K562 (cell line): ENCODE measurements at regions not wholly inside any gene's neighbourhood (a gene's known extent, or its start where the extent isn't known, plus 50 kb on each side); places are given as distances from the start of the nearest gene placed in this dataset.

Source experiments
- ATAC-seq: fragments of 200-7000 bp; cut with Tn5 transposase; 3 replicates; pipeline ENCODE4 v1.9.1; 2020; ENCODE audit warnings: moderate library complexity
- BruUV-seq: library from RNA; stranded (reverse); fragments of 400-500 nt; replicated peaks from 2 replicates; lab custom pipeline; 2021; lab: Mats Ljungman, UMichigan
- CTCF ChIA-PET: fragments of 300-600 bp; formaldehyde crosslinking; extraction: SDS; loops from one replicate; lab custom pipeline; 2021; ENCODE audit warnings: low intra/inter-chr PET ratio; lab: Yijun Ruan, JAX
- POLR2A ChIA-PET: fragments of 300-600, 350-650 bp; sonication (Branson Sonifier 250); formaldehyde crosslinking; extraction: SDS; loops from one replicate; lab custom pipeline; 2021; ENCODE audit warnings: antibody characterized with exemption, inconsistent platforms; lab: Yijun Ruan, JAX
- DNase-seq, 4 experiments: peaks; one replicate each; pipeline versions ENCODE4 v3.0.0 to v3.0.0-alpha.2; 2011 to 2018; ENCODE audit warnings: low spot score in 3 of 4, mixed read lengths in 3 of 4; ENCODE audit errors: extremely low read depth in 1 of 4
- FAIRE-seq: peaks from 2 replicates; lab custom pipeline; 2011; peaks lifted over from hg19 to GRCh38; lab: Jason Lieb, UNC
- H2AFZ ChIP-seq: 2 replicates; pipeline ENCODE4 v1.6.0; 2011; ENCODE audit warnings: low read depth, low read length, control low read depth, inconsistent platforms
- H3K27ac ChIP-seq: fragments of 200-600 bp; 3 replicates; pipeline ENCODE4 v1.8.0; 2011; ENCODE audit warnings: low read depth, mild to moderate bottlenecking, control low read depth, inconsistent platforms, low read length, moderate library complexity, mixed read lengths; ENCODE audit errors: extremely low read depth
- H3K27me3 ChIP-seq, 2 experiments: fragments of 300-600 bp in 1 of 2; 2 replicates in 1 of 2; 3 replicates in 1 of 2; pipeline versions ENCODE4 v1.6.0 to v1.8.0; 2011; ENCODE audit warnings: inconsistent platforms in 2 of 2, low read length in 2 of 2, mild to moderate bottlenecking in 1 of 2, mixed read lengths in 1 of 2, moderate library complexity in 1 of 2; ENCODE audit not compliant: control insufficient read depth in 2 of 2, insufficient read depth in 2 of 2
- H3K36me3 ChIP-seq: fragments of 300-600 bp; 3 replicates; pipeline ENCODE4 v1.8.0; 2011; ENCODE audit warnings: mild to moderate bottlenecking, low read length, inconsistent platforms; ENCODE audit not compliant: control insufficient read depth, insufficient read depth
- H3K4me1 ChIP-seq, 2 experiments: fragments of 200-600 bp in 1 of 2; replicated peaks in 1 of 2; 2 replicates in 1 of 2; 3 replicates in 1 of 2; pipeline versions ENCODE4 v1.5.1 to v1.8.0; 2011; ENCODE audit warnings: inconsistent platforms in 2 of 2, low read length in 2 of 2, mild to moderate bottlenecking in 1 of 2, mixed read lengths in 1 of 2, moderate library complexity in 1 of 2; ENCODE audit not compliant: control insufficient read depth in 2 of 2, insufficient read depth in 2 of 2
- H3K4me2 ChIP-seq: 2 replicates; pipeline ENCODE4 v1.6.1; 2011; ENCODE audit warnings: low read length, control low read depth, inconsistent platforms, mixed read lengths; ENCODE audit not compliant: insufficient read depth
- H3K4me3 ChIP-seq: fragments of 200-600 bp; sonication (generic), shearing (Covaris generic); 2 replicates; pipeline ENCODE4 v1.5.1; 2016; ENCODE audit warnings: control low read depth, inconsistent platforms
- H3K79me2 ChIP-seq: fragments of 200-600 bp; 3 replicates; pipeline ENCODE4 v1.8.0; 2011; ENCODE audit warnings: low read length, inconsistent platforms; ENCODE audit not compliant: control insufficient read depth, insufficient read depth
- H3K9ac ChIP-seq, 2 experiments: 2 replicates each; pipeline versions ENCODE4 v1.6.0 to v1.6.1; 2011; ENCODE audit warnings: low read depth in 2 of 2, low read length in 2 of 2, control low read depth in 1 of 2, inconsistent platforms in 1 of 2, mild to moderate bottlenecking in 1 of 2, mixed read lengths in 1 of 2; ENCODE audit not compliant: insufficient read depth in 1 of 2
- H3K9me1 ChIP-seq: one replicate; pipeline ENCODE4 v1.6.0; 2011; ENCODE audit warnings: inconsistent platforms, mild to moderate bottlenecking, low read length, moderate library complexity; ENCODE audit not compliant: control insufficient read depth, insufficient read depth
- H3K9me3 ChIP-seq: replicated peaks from 2 replicates; pipeline ENCODE4 v1.5.1; 2011; ENCODE audit warnings: low read depth, low read length, inconsistent platforms; ENCODE audit not compliant: control insufficient read depth, insufficient read depth
- H4K20me1 ChIP-seq: replicated peaks from 2 replicates; pipeline ENCODE4 v1.6.1; 2011; ENCODE audit warnings: low read length, inconsistent platforms, mixed read lengths; ENCODE audit not compliant: control insufficient read depth, insufficient read depth
- ARHGAP35 ChIP-seq: fragments of 450-650 bp; IDR thresholded peaks from 2 replicates; pipeline ENCODE4 v1.6.1; 2018; ENCODE audit not compliant: partially characterized antibody
- BCLAF1 ChIP-seq, 2 experiments: fragments of 450-650 bp in 1 of 2; IDR thresholded peaks; 2 replicates each; pipeline ENCODE4 v1.6.1; 2011 to 2017; ENCODE audit warnings: low read depth in 2 of 2, antibody characterized with exemption in 1 of 2, borderline replicate concordance in 1 of 2, low read length in 1 of 2, mild to moderate bottlenecking in 1 of 2, mixed read lengths in 1 of 2; ENCODE audit not compliant: control insufficient read depth in 1 of 2
- CXXC5 ChIP-seq: fragments of 250-450 bp; sonication (Bioruptor Pico); IDR thresholded peaks from 2 replicates; pipeline ENCODE4 v1.8.0; 2022; ENCODE audit warnings: inconsistent platforms, mild to moderate bottlenecking, moderate library complexity
- FOXK1 ChIP-seq: sonication (generic); formaldehyde crosslinking; IDR thresholded peaks from 2 replicates; pipeline ENCODE4 v1.8.0; 2022; ENCODE audit warnings: missing genetic modification reagents, mild to moderate bottlenecking, borderline replicate concordance
- FOXK2 ChIP-seq, 2 experiments: fragments of 450-650 bp; IDR thresholded peaks in 1 of 2; conservative IDR thresholded peaks in 1 of 2; 2 replicates each; pipeline ENCODE4 v1.6.1; 2016; ENCODE audit warnings: low read depth in 2 of 2, mild to moderate bottlenecking in 1 of 2
- MYBL2 ChIP-seq, 2 experiments: fragments of 450-650 bp in 1 of 2; sonication (generic) in 1 of 2; formaldehyde crosslinking in 1 of 2; IDR thresholded peaks; 2 replicates each; pipeline versions ENCODE4 v1.6.1 to v1.8.1; 2017 to 2022; ENCODE audit warnings: borderline replicate concordance in 1 of 2, inconsistent platforms in 1 of 2, low read depth in 1 of 2, mild to moderate bottlenecking in 1 of 2, missing genetic modification reagents in 1 of 2, moderate library complexity in 1 of 2
- NKRF ChIP-seq: fragments of 450-650 bp; IDR thresholded peaks from 2 replicates; pipeline ENCODE4 v1.6.1; 2016; ENCODE audit warnings: borderline replicate concordance
- POLR2A ChIP-seq: fragments of 450-650 bp; conservative IDR thresholded peaks from 2 replicates; pipeline ENCODE4 v1.6.1; 2016
- RAD21 ChIP-seq, 2 experiments: fragments of 250-450 bp in 1 of 2; fragments of 450-650 bp in 1 of 2; sonication (Bioruptor Pico) in 1 of 2; formaldehyde crosslinking in 1 of 2; IDR thresholded peaks in 1 of 2; conservative IDR thresholded peaks in 1 of 2; 2 replicates each; pipeline versions ENCODE4 v1.4.0 to v1.8.0; 2020 to 2022; ENCODE audit warnings: mild to moderate bottlenecking in 2 of 2, moderate library complexity in 1 of 2
- TAF1 ChIP-seq: IDR thresholded peaks from 2 replicates; pipeline ENCODE4 v1.6.1; 2011; ENCODE audit warnings: mild to moderate bottlenecking, low read length, moderate library complexity; ENCODE audit not compliant: insufficient read depth, control insufficient read depth, severe bottlenecking; ENCODE audit errors: extremely low read depth
- XRCC3 ChIP-seq: fragments of 450-650 bp; IDR thresholded peaks from 2 replicates; pipeline ENCODE4 v1.6.1; 2017; ENCODE audit warnings: mild to moderate bottlenecking, moderate library complexity
- ZKSCAN8 ChIP-seq: fragments of 200-800 bp; sonication (Bioruptor generic); IDR thresholded peaks from 2 replicates; pipeline ENCODE4 v1.6.1; 2016; ENCODE audit warnings: missing genetic modification characterization, missing compliant biosample characterization
- ZNF143 ChIP-seq: sonication (generic); formaldehyde crosslinking; IDR thresholded peaks from 2 replicates; pipeline ENCODE4 v1.9.0; 2022; ENCODE audit warnings: mild to moderate bottlenecking, missing genetic modification reagents
- ZNF24 ChIP-seq: fragments of 450-650 bp; IDR thresholded peaks from 2 replicates; pipeline ENCODE4 v1.6.1; 2016
- ZNF3 ChIP-seq: fragments of 250-450 bp; sonication (Bioruptor Pico); IDR thresholded peaks from 2 replicates; pipeline ENCODE4 v1.5.0; 2021; ENCODE audit warnings: mild to moderate bottlenecking, moderate library complexity
- ZNF780A ChIP-seq: fragments of 250-450 bp; sonication (Bioruptor Pico); IDR thresholded peaks from 2 replicates; pipeline ENCODE4 v1.5.0; 2021; ENCODE audit warnings: mild to moderate bottlenecking
- WGBS: fragments of 100-300 bp; shearing (Covaris generic); methylation state at CpG from one replicate; pipeline ENCODE4 v1.1.6; 2016; ENCODE audit warnings: low coverage, mixed read lengths; ENCODE audit not compliant: insufficient coverage; ENCODE audit errors: missing lambda C conversion rate; 5-methylcytosine and 5-hydroxymethylcytosine counted together
- in situ Hi-C: fragments of 300-500 bp; cut with MboI; formaldehyde crosslinking; loops from 4 replicates; pipeline ENCODE4 v1.15.0; 2018; ENCODE audit warnings: inconsistent platforms, mixed read lengths
- intact Hi-C: fragments of 100-400 bp; cut with micrococcal nuclease; formaldehyde crosslinking; loops from 2 replicates; pipeline ENCODE4 v1.14.2; 2022

GRCh38 chr1:219686171-219686570, 73.3 kb upstream of the ZC3H11B start (continued):
- TF ChIP-seq MYBL2 (IDR thresholded peaks at IDR 0.05; ENCODE audit: low read depth) (no peak), MYBL2 (CRISPR knock-in tag; IDR thresholded peaks at IDR 0.05; ENCODE audit: borderline replicate concordance) (no peak), TAF1 (no peak), ZNF143 (CRISPR knock-in tag) (no peak), RAD21 (CRISPR knock-in tag; conservative IDR thresholded peaks at IDR 0.05 in 1 of 2, IDR thresholded peaks at IDR 0.05 in 1 of 2) (no peak), ZNF780A (CRISPR knock-in tag) (no peak)

- BruUV-seq = no TSS peak
- no peaks in the 10 kb centered on the region for H4K20me1 ChIP-seq
- H3K4me3 ChIP-seq = no peak overlapping the region
- H3K4me2 ChIP-seq = no peak overlapping the region
- H3K27me3 ChIP-seq = no peaks in the 10 kb centered on the region
- no peaks in the 10 kb centered on the region for H3K9me3 ChIP-seq
- ChIA-PET CTCF (no interaction called here), POLR2A (interaction anchor here (0.6 kb wide), 1 partner anchor 1129 kb away, joined by 3 read pairs; no protein-coding TSS in a partner anchor)
- in situ Hi-C loops = no loop called here
- H3K36me3 ChIP-seq = no peaks in the 10 kb centered on the region
- no peak for DNase-seq
- no peak overlapping the region for H2AFZ ChIP-seq
- WGBS = 0% methylated on average over 1 of the region's 1 CpG
- intact Hi-C loops = no loop called here
- no peaks in the 10 kb centered on the region for H3K4me1 ChIP-seq
- no peak overlapping the region for H3K27ac ChIP-seq
- no peak for FAIRE-seq
- H3K9me1 ChIP-seq = no peaks in the 10 kb centered on the region
- H3K79me2 ChIP-seq = no peaks in the 10 kb centered on the region
- H3K9ac ChIP-seq = no peak overlapping the region
- no peak for ATAC-seq
- TF ChIP-seq ARHGAP35 (no peak), MYBL2 (IDR thresholded peaks at IDR 0.05; ENCODE audit: low read depth) (no peak), MYBL2 (CRISPR knock-in tag; IDR thresholded peaks at IDR 0.05; ENCODE audit: borderline replicate concordance) (no peak), XRCC3 (no peak), ZNF24 (no peak), NKRF (no peak), ZNF3 (CRISPR knock-in tag) (no peak), POLR2A (no peak), CXXC5 (CRISPR knock-in tag) (no peak), FOXK1 (CRISPR knock-in tag) (no peak), BCLAF1 (IDR thresholded peaks at IDR 0.05; ENCODE audit: borderline replicate concordance in 1 of 2, control insufficient read depth in 1 of 2, low read depth in 2 of 2, low read length in 1 of 2) (no peak), FOXK2 (conservative IDR thresholded peaks at IDR 0.05 in 1 of 2, IDR thresholded peaks at IDR 0.05 in 1 of 2; ENCODE audit: low read depth in 2 of 2) (no peak), ZKSCAN8 (CRISPR knock-in tag) (no peak)
Observed at GRCh38 chr1:219682788-219683187, 69.9 kb upstream of the ZC3H11B start.
